ENCODE measurements at regions not wholly inside any gene's neighbourhood (a gene's known extent, or its start where the extent isn't known, plus 50 kb on each side); places are given as distances from the start of the nearest gene placed in this dataset.

- CTCF ChIA-PET, result no interaction called here
- BruUV-seq (replicated peaks), result no TSS peak
- Histone ChIP-seq H2BK5ac (ENCODE audit: low read depth, low read length, poor library complexity, severe bottlenecking) (no peak overlapping the region), H3K14ac (replicated peaks; ENCODE audit: low read depth, low read length) (no peak overlapping the region), H3K4ac (ENCODE audit: low read depth, low read length) (no peak overlapping the region), H3K9me3 (ENCODE audit: control insufficient read depth, insufficient read depth, low read length) (no peaks in the 10 kb centered on the region), H4K91ac (ENCODE audit: insufficient read depth, low read depth, low read length) (no peak overlapping the region), H3K9ac (ENCODE audit: low read depth, low read length) (no peak overlapping the region), H2AFZ (replicated peaks; ENCODE audit: low read length, poor library complexity) (no peak overlapping the region), H4K5ac (ENCODE audit: low read depth, low read length) (no peak overlapping the region), H4K8ac (ENCODE audit: low read depth in 2 of 2, low read length in 2 of 2) (no peak overlapping the region), H4K20me1 (ENCODE audit: insufficient read depth, low read length) (no peaks in the 10 kb centered on the region), H3K36me3 (ENCODE audit: control insufficient read depth, insufficient read depth, low read length) (no peaks in the 10 kb centered on the region), H3K4me2 (ENCODE audit: low read depth, low read length) (no peak overlapping the region), H3K23ac (ENCODE audit: low read depth, low read length) (no peak overlapping the region), H3K9me1 (ENCODE audit: insufficient read depth, low read length) (no peaks in the 10 kb centered on the region; the same call in 1 of the 2 replicates), H3K4me1 (ENCODE audit: control insufficient read depth, insufficient read depth, low read length) (no peaks in the 10 kb centered on the region), H2BK120ac (ENCODE audit: low read depth, low read length) (no peak overlapping the region), H3K27me3 (ENCODE audit: control insufficient read depth, insufficient read depth, low read length) (no peaks in the 10 kb centered on the region), H2BK15ac (ENCODE audit: low read depth, low read length) (no peak overlapping the region), H3K18ac (ENCODE audit: low read depth, low read length) (no peak overlapping the region), H3K4me3 (ENCODE audit: insufficient read depth, low read depth, low read length) (no peak overlapping the region), H2AK9ac (replicated peaks; ENCODE audit: low read depth, low read length, poor library complexity) (no peak overlapping the region), H2BK20ac (ENCODE audit: low read depth, low read length) (no peak overlapping the region), H3K27ac (ENCODE audit: insufficient read depth, low read length) (no peak overlapping the region), H2AK5ac (ENCODE audit: low read depth, low read length) (no peak overlapping the region), H3K56ac (ENCODE audit: extremely low read depth, insufficient read depth, low read length) (no peak overlapping the region), H3K79me1 (ENCODE audit: low read depth in 1 of 2, low read length in 2 of 2) (no peaks in the 10 kb centered on the region)
- in situ Hi-C loops (cut with MboI; ENCODE audit: low sequenced_read_pairs) (no loop called here), dilution Hi-C loops (cut with HindIII; ENCODE audit: low sequenced_read_pairs, unreplicated experiment) (no loop called here), intact Hi-C loops (cut with micrococcal nuclease) (no loop called here)
- 79% methylated on average over 2 of the region's 9 CpGs; no CpG with 5 or more reads in 1 of the 2 experiments for WGBS, 2 experiments (ENCODE audit: extremely low coverage in 2 of 2, insufficient read length in 1 of 2)
- POLR2A ChIA-PET (ENCODE audit: unreplicated experiment), result interaction anchor here (0.5 kb wide), 1 partner anchor 55 kb away, joined by 3 read pairs; no protein-coding TSS in a partner anchor
- TF ChIP-seq RAD21 (IDR thresholded peaks at IDR 0.05; ENCODE audit: low read length) (no peak), ELK1 (IDR thresholded peaks at IDR 0.05; ENCODE audit: borderline replicate concordance, low read depth, low read length) (no peak), SMC3 (IDR thresholded peaks at IDR 0.05; ENCODE audit: low read depth, low read length) (no peak)
- ATAC-seq (ENCODE audit: low read depth), result no peak
- no peak for DNase-seq
These were observed 133.6 kb downstream of the TM2D1 start for GRCh38 chr1:61591351-61591750.
